ENCODE measurements at regions not wholly inside any gene's neighbourhood (a gene's known extent, or its start where the extent isn't known, plus 50 kb on each side); places are given as distances from the start of the nearest gene placed in this dataset.

DNA sequence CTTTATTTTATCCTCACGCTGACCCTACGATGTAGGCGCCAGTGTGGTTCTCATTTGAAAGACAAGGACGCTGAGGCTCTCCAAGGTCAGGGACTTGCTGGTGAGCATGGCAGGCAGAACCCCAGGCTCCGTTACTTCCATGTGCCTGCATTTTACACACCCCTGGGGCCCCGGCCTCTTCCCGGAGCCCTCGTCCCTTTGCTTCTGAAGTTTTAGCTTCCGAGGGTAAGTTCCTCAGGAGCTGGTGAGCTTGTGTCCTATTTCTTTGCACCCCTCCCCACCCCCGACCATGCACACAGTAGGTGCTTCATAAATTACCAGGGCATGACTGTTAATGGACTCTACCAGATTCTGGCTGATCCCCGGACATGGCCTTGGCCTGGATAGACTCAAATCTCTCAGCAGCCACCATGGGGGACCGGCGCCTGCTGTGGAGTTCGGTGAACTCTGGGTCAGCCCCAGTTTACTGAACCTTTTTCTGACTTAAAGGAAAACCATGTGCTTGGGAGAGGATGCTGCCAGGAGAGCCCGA lies 59.3 kb upstream of the RNU6ATAC start:
- Mint-ChIP-seq H3K36me3 (no peaks in the 10 kb centered on the region), H3K27ac (no peak overlapping the region), H3K9me3 (no peaks in the 10 kb centered on the region), H3K4me3 (no peak overlapping the region), H3K4me1 (ENCODE audit: low read depth in 2 of 2) (no peaks in the 10 kb centered on the region), H3K27me3 (peaks cover 0 to 7% of the 10 kb centered on the region in 2 donors)
- ATAC-seq: no peak
- DNase-seq (ENCODE audit: low spot score): no peak

- Mint-ChIP-seq H3K36me3 (no peaks in the 10 kb centered on the region), H3K4me3 (no peak overlapping the region), H3K4me1 (ENCODE audit: low read depth in 2 of 2) (no peaks in the 10 kb centered on the region), H3K27me3 (peaks cover 0 to 7% of the 10 kb centered on the region in 2 donors), H3K9me3 (no peaks in the 10 kb centered on the region), H3K27ac (no peak overlapping the region)
- no peak for DNase-seq (ENCODE audit: low spot score)
- ATAC-seq: no peak
These were observed 59.8 kb upstream of the RNU6ATAC start for GRCh38 chr9:134224127-134224526.

DNA sequence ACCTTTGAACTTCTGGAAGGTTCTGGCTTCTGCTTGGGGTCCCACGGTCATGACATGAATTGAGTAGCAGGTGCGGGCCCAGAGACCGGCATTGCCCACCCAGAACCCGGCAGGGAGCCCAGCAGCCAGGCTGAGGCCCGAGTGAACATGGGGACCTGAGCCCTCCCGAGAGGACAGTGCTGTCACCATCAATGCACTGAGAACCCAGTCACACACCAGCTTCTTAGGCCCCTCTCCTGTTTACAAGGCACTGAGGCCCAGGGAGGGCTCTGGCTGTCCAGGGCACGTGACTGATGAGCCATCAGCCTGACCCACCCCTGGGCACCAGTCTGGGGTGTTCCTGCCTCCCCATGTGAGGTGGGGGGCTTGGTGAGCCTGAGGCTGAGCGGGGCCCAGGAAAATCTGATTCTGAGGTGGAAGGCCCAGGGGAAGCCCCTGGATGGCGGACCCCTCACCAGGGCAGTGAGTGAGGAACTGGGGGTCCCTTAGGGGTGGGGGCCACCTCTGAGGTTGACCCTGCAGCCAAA lies 60.3 kb upstream of the RNU6ATAC start:
- no peaks in the 10 kb centered on the region for H3K4me1 Mint-ChIP-seq (ENCODE audit: low read depth in 2 of 2)
- no peak for DNase-seq (ENCODE audit: low spot score)
- peaks cover 0 to 7% of the 10 kb centered on the region in 2 donors for H3K27me3 Mint-ChIP-seq
- H3K4me3 Mint-ChIP-seq: no peak overlapping the region
- no peak for ATAC-seq
- no peaks in the 10 kb centered on the region for H3K36me3 Mint-ChIP-seq
- no peak overlapping the region for H3K27ac Mint-ChIP-seq
- no peaks in the 10 kb centered on the region for H3K9me3 Mint-ChIP-seq

GRCh38 chr9:134225186-134225585 lies 60.8 kb upstream of the RNU6ATAC start:
- Mint-ChIP-seq H3K4me1 (ENCODE audit: low read depth in 2 of 2) (no peaks in the 10 kb centered on the region), H3K27me3 (peaks cover 0 to 7% of the 10 kb centered on the region in 2 donors), H3K9me3 (no peaks in the 10 kb centered on the region), H3K4me3 (no peak overlapping the region), H3K27ac (no peak overlapping the region), H3K36me3 (no peaks in the 10 kb centered on the region)
- no peak for ATAC-seq
- DNase-seq (ENCODE audit: low spot score): no peak

- Mint-ChIP-seq H3K27me3 (peaks cover 0 to 7% of the 10 kb centered on the region in 2 donors), H3K4me3 (no peak overlapping the region), H3K27ac (no peak overlapping the region), H3K4me1 (ENCODE audit: low read depth in 2 of 2) (no peaks in the 10 kb centered on the region), H3K9me3 (no peaks in the 10 kb centered on the region), H3K36me3 (no peaks in the 10 kb centered on the region)
- ATAC-seq: no peak
- DNase-seq (ENCODE audit: low spot score): no peak
These were observed 61.5 kb upstream of the RNU6ATAC start for GRCh38 chr9:134225816-134226215.

GRCh38 chr9:134226221-134226930 lies 62.0 kb upstream of the RNU6ATAC start:
- Mint-ChIP-seq H3K4me1 (ENCODE audit: low read depth in 2 of 2) (no peaks in the 10 kb centered on the region), H3K4me3 (no peak overlapping the region), H3K27ac (no peak overlapping the region), H3K27me3 (peaks cover 0 to 7% of the 10 kb centered on the region in 2 donors), H3K36me3 (no peaks in the 10 kb centered on the region), H3K9me3 (no peaks in the 10 kb centered on the region)
- ATAC-seq: no peak
- DNase-seq (ENCODE audit: low spot score): no peak

DNA sequence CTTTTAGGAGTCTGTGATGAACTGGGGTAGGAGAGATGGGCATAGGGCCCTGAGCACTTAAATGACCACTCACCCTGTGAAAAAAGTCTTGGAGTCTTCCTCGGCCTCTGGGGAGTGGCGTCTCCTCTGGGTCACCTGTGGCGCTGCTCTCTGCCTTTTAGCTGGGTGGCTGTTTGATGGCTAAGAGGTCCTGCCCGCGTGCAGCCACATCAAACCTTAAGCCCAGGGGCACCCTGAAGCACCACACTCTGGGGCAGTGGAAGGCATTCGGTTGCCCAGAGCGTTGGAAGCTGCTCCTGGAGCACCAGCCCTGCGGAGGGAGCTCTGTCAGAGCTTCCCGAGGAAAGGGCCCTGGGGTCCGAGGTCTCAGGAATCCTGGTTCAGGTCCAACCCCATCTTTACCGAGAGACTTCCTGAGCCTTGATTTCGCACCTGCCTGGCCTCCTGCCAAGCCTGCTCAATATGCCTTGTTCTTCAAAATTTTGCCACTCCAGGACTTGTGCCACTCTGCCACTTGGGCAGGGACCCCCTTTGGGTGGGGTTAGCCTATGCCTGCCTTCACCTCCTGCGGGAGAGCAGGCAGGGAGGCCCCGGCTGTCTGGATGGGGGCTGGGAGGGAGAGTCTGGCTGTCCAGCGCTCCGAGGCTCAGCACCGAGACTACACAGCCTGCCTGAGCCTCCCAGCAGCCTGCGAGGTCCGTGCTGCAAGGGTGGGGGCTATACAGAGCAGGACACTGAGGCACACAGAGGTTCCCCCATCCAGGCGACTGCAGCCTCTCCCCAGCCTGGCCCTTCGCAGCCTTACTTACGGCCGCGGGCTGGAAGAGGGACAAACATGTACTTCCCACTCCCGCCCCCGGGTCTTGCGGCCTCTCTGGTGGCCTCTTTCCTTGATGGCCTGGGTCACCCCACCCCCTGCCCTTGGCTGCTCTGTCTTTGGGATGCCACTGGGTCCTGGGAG lies 63.4 kb upstream of the RNU6ATAC start:
- H3K4me3 Mint-ChIP-seq: no peak overlapping the region
- no peaks in the 10 kb centered on the region for H3K9me3 Mint-ChIP-seq
- H3K36me3 Mint-ChIP-seq: no peaks in the 10 kb centered on the region
- no peaks in the 10 kb centered on the region for H3K4me1 Mint-ChIP-seq (ENCODE audit: low read depth in 2 of 2)
- no peak for DNase-seq (ENCODE audit: low spot score)
- peaks cover 0 to 7% of the 10 kb centered on the region in 2 donors for H3K27me3 Mint-ChIP-seq
- no peak overlapping the region for H3K27ac Mint-ChIP-seq
- no peak for ATAC-seq

DNA sequence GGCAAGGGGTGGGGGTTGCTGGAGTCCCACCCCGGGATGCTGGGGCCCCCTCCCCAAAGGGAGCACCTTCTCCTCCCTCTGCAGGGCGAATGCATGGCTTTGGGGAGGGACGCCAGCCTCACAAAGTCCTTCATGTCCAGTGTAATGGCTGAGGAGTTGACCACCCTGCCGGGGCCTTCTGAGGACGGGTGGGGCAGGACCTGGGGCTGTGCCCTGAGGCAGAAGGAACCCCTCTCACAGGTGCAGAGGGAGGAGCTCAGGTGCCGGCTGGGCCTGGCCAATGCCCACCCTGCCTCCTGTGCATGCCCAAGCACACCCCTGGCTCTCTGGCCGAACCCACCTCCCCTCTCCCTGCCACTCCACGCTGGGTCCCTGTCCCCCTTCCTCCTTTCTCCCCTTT lies 64.3 kb upstream of the RNU6ATAC start:
- H3K27ac Mint-ChIP-seq: no peak overlapping the region
- H3K4me3 Mint-ChIP-seq: no peak overlapping the region
- H3K9me3 Mint-ChIP-seq: no peaks in the 10 kb centered on the region
- no peaks in the 10 kb centered on the region for H3K4me1 Mint-ChIP-seq (ENCODE audit: low read depth in 2 of 2)
- DNase-seq (ENCODE audit: low spot score): no peak
- H3K36me3 Mint-ChIP-seq: no peaks in the 10 kb centered on the region
- no peak for ATAC-seq
- peaks cover 0 to 7% of the 10 kb centered on the region in 2 donors for H3K27me3 Mint-ChIP-seq

GRCh38 chr9:134229466-134230091 lies 65.2 kb upstream of the RNU6ATAC start:
- no peak overlapping the region for H3K4me3 Mint-ChIP-seq
- no peaks in the 10 kb centered on the region for H3K9me3 Mint-ChIP-seq

DNA sequence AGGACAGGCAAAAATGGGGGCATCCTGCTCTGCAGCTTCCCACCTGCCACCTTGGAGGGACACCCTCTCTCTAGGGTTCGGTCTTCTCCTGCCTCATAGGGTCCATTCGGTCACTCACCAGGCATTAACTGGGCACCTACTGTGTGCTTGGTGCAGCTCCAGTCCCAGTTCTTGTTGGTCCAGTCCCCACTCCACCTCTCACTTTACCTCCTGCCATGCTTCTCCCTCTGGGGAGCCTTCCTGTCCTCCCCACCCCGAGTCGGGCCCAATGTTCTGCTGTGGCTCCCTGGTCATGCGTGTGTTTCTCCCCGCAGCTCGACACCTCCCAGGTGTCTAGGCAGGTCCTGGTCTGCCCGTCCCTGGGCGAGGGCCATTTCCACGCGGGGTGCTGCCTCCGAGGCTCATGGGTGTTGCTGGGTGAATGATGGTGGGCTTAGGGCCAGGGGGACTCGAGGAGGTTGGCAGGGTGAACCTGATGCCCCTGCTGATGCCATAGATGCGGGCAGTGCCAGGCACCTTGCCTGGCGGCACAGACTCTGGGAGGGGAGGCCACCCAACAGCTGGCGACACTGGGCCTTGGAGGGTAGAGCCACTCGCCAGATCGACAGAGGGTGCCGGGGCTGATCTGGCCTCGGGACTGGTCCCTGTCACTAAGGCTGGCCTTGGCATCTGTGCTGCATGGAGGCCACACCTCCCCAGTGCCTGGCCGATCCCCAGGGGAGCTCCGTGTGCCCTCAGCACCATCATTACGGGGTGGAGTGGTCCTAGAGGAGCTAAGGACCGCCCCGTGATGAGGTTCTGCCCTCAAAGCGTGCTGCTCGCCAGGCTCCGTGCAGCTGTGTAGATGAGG lies 66.0 kb upstream of the RNU6ATAC start:
- ATAC-seq (no peak), DNase-seq (ENCODE audit: low spot score) (no peak)
- Mint-ChIP-seq H3K36me3 (no peaks in the 10 kb centered on the region), H3K4me1 (ENCODE audit: low read depth in 2 of 2) (no peaks in the 10 kb centered on the region), H3K4me3 (no peak overlapping the region), H3K27me3 (peaks cover 0 to 5% of the 10 kb centered on the region in 2 donors), H3K9me3 (no peaks in the 10 kb centered on the region), H3K27ac (no peak overlapping the region)

More at GRCh38 chr9:134229466-134230091, 65.2 kb upstream of the RNU6ATAC start:
- H3K36me3 Mint-ChIP-seq: no peaks in the 10 kb centered on the region
- DNase-seq (ENCODE audit: low spot score): no peak
- H3K27me3 Mint-ChIP-seq: peaks cover 0 to 7% of the 10 kb centered on the region in 2 donors
- H3K27ac Mint-ChIP-seq: no peak overlapping the region
- no peaks in the 10 kb centered on the region for H3K4me1 Mint-ChIP-seq (ENCODE audit: low read depth in 2 of 2)
- no peak for ATAC-seq

DNA sequence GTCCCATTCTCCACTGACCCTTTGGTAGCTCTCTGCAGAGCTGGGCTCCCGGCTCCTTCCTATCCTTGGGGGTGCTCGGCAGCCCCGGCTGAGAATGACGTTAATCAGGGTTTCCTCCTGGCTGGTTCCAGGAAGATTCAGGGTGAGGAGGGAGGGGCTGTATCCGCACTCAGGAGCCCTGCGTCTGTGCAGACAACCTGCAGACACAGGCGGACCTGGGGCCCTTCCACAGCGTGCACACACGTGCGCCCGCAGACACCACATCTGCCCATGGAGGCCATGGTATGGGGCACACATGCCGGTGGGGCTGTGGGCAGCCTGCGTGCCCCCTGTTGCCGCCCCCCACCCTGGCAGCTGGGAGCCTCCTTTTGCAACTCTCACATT lies 66.6 kb upstream of the RNU6ATAC start:
- Mint-ChIP-seq H3K27ac (no peak overlapping the region), H3K9me3 (no peaks in the 10 kb centered on the region), H3K4me1 (ENCODE audit: low read depth in 2 of 2) (no peaks in the 10 kb centered on the region), H3K27me3 (no peaks in the 10 kb centered on the region), H3K4me3 (no peak overlapping the region), H3K36me3 (no peaks in the 10 kb centered on the region)
- DNase-seq (ENCODE audit: low spot score) (no peak), ATAC-seq (no peak)

DNA sequence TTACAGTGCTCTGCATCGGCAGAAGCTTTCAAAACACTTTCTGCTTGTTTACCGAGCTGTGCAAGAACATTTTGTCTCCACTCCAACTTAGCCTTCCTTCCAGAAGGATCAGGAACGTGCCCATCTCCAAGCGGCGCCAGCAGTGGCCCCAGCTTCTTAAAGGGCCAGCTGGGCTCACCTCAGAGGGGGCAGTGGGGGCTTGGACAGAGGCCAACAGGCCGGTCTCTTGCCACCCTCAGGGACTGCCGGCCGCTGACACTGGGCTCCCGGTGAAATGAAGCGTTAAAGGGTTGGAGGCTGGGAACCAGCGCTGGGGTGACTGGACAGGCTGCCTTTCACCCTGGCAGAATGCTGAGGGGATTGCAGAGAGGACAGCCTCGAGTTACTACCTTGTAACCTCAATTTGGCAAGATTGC lies 67.0 kb upstream of the RNU6ATAC start:
- Mint-ChIP-seq H3K27ac (no peak overlapping the region), H3K4me1 (ENCODE audit: low read depth in 2 of 2) (no peaks in the 10 kb centered on the region), H3K4me3 (no peak overlapping the region), H3K27me3 (no peaks in the 10 kb centered on the region), H3K36me3 (no peaks in the 10 kb centered on the region), H3K9me3 (no peaks in the 10 kb centered on the region)
- DNase-seq (ENCODE audit: low spot score) (no peak), ATAC-seq (no peak)

GRCh38 chr9:134231767-134232166 lies 67.4 kb upstream of the RNU6ATAC start:
- no peak for DNase-seq (ENCODE audit: low spot score)
- no peak for ATAC-seq
- Mint-ChIP-seq H3K27ac (no peak overlapping the region), H3K9me3 (no peaks in the 10 kb centered on the region), H3K27me3 (no peaks in the 10 kb centered on the region), H3K4me1 (ENCODE audit: low read depth in 2 of 2) (no peaks in the 10 kb centered on the region), H3K4me3 (no peak overlapping the region), H3K36me3 (no peaks in the 10 kb centered on the region)
